ENCODE measurements at regions not wholly inside any gene's neighbourhood (a gene's known extent, or its start where the extent isn't known, plus 50 kb on each side); places are given as distances from the start of the nearest gene placed in this dataset.

DNA sequence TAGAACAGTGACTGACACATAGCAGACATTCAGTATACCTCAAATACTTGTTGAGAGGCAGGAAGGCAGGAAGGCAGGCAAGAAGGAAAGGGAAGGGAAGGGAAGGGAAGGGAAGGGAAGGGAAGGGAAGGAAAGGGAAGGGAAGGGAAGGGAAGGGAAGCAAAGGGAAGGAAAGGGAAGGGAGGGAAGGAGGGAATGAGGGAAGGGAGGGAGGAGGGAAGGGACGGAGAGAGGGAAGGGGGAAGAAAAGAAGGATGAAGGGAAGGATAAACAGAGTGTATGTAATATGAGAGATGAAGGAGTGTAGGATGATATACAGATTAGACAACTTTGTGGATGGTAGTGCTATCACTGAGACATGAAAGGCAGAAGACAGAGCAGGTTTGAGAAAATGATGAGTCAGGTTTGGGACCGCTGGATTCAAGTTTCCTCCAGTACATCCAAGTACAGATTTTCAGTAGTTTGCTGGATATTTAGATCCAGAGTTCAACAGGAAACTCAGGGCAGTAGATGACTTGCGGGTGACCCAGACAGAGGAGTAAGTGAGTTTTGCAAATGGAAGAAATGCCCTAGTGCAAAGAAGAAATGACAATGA, 85.9 kb downstream of the MAFB start:
- H3K4me3 ChIP-seq (ENCODE audit: insufficient read depth, low read length, poor library complexity, severe bottlenecking), result no peak overlapping the region
- no peaks in the 10 kb centered on the region for H4K20me1 ChIP-seq (ENCODE audit: low read depth, low read length)
- no peaks in the 10 kb centered on the region for H3K79me2 ChIP-seq (ENCODE audit: insufficient read depth, low read length)
- no peak overlapping the region for H2AFZ ChIP-seq (ENCODE audit: low read depth, low read length, severe bottlenecking)
- no peak overlapping the region for H3K27ac ChIP-seq (ENCODE audit: low read depth, low read length)
- H3K9ac ChIP-seq (ENCODE audit: low read length), result no peak overlapping the region
- H3K27me3 ChIP-seq (ENCODE audit: low read length), result no peaks in the 10 kb centered on the region
- TF ChIP-seq, protein P1, sequence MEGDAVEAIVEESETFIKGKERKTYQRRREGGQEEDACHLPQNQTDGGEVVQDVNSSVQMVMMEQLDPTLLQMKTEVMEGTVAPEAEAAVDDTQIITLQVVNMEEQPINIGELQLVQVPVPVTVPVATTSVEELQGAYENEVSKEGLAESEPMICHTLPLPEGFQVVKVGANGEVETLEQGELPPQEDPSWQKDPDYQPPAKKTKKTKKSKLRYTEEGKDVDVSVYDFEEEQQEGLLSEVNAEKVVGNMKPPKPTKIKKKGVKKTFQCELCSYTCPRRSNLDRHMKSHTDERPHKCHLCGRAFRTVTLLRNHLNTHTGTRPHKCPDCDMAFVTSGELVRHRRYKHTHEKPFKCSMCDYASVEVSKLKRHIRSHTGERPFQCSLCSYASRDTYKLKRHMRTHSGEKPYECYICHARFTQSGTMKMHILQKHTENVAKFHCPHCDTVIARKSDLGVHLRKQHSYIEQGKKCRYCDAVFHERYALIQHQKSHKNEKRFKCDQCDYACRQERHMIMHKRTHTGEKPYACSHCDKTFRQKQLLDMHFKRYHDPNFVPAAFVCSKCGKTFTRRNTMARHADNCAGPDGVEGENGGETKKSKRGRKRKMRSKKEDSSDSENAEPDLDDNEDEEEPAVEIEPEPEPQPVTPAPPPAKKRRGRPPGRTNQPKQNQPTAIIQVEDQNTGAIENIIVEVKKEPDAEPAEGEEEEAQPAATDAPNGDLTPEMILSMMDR (IDR thresholded peaks at IDR 0.05; ENCODE audit: insufficient read depth, low read length, poor library complexity, severe bottlenecking), result no peak
- no peaks in the 10 kb centered on the region for H3K36me3 ChIP-seq (ENCODE audit: low read length)
- H3K4me2 ChIP-seq (ENCODE audit: low read depth, low read length, poor library complexity, severe bottlenecking), result no peak overlapping the region
- H3K9me3 ChIP-seq (ENCODE audit: insufficient read depth, low read length), result no peaks in the 10 kb centered on the region
- no peaks in the 10 kb centered on the region for H3F3A ChIP-seq (ENCODE audit: insufficient read depth)
- no peaks in the 10 kb centered on the region for H3K9me2 ChIP-seq (replicated peaks; ENCODE audit: insufficient read depth, low read length)

DNA sequence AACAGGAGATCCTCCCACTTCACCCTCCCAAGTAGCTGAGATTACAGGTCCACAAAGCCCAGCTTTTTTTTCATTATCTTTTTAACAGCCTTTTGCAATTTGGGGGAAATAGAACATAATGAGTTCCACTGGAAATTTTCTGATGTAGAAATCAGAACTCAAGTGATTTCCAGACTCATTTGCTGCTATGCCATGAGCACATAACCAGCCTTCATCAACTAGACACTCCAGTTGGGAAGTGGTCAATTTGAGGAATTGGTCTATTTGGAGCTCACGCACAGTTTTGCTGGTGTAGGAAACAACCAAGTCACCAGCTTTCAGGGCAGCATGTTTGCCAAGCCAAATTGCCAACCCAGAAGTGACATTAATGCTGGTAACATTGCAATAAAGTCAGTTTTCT, 86.7 kb downstream of the MAFB start:
- TF ChIP-seq EZH2phosphoT487 (conservative IDR thresholded peaks at IDR 0.05; ENCODE audit: low read length), result no peak
- TF ChIP-seq, protein P1 (IDR thresholded peaks at IDR 0.05; ENCODE audit: insufficient read depth, low read length, poor library complexity, severe bottlenecking), result no peak

DNA sequence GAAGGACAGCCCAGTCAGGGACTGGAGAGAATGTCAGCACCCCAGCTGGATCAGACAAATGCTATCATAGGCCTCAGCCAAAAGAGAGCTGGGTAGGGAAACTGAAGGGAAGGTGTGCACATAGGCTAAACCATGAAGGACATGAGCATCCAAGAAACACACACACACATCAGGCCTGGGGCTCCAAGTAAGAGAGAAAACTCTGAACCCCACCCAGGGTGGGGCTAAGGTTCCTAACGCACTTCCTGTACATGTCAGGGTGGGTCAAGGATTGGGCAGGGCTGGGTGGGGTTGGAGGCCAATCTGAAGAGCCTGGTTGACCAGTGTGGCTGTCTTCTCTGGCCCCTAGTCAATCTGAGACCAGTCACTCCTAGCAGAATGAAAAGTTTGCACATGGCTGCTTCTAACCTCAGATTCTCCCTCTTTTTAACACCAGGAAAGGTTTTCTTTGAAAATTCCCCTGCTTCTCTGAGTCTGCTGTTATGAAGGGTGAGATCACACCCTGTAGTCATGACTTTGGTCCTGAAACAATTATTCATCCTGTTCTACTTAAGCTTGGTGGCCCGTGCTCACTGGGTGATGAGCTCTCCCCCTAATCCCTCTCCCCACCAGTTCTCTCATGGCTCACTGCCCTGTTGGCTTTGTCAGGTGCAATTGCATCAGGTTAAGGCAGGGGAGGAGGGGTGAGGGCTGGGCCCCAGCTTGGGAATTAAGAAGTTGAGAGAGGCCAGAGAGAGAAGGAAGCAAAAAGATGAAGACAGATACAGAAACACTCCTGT, 88.4 kb downstream of the MAFB start:
- H3K9ac ChIP-seq (ENCODE audit: low read length), result no peak overlapping the region
- H3K27me3 ChIP-seq (ENCODE audit: low read length), result no peaks in the 10 kb centered on the region
- TF ChIP-seq, protein P1 (IDR thresholded peaks at IDR 0.05; ENCODE audit: insufficient read depth, low read length, poor library complexity, severe bottlenecking), result no peak
- no peak for TF ChIP-seq EZH2phosphoT487 (conservative IDR thresholded peaks at IDR 0.05; ENCODE audit: low read length)
- no peaks in the 10 kb centered on the region for H3K9me2 ChIP-seq (replicated peaks; ENCODE audit: insufficient read depth, low read length)
- no peaks in the 10 kb centered on the region for H3K36me3 ChIP-seq (ENCODE audit: low read length)
- H3K27ac ChIP-seq (ENCODE audit: low read depth, low read length), result no peak overlapping the region
- H3F3A ChIP-seq (ENCODE audit: insufficient read depth), result no peaks in the 10 kb centered on the region
- H3K4me3 ChIP-seq (ENCODE audit: insufficient read depth, low read length, poor library complexity, severe bottlenecking), result no peak overlapping the region
- no peak overlapping the region for H3K4me2 ChIP-seq (ENCODE audit: low read depth, low read length, poor library complexity, severe bottlenecking)
- H3K9me3 ChIP-seq (ENCODE audit: insufficient read depth, low read length), result no peaks in the 10 kb centered on the region
- no peak overlapping the region for H2AFZ ChIP-seq (ENCODE audit: low read depth, low read length, severe bottlenecking)
- H3K79me2 ChIP-seq (ENCODE audit: insufficient read depth, low read length), result no peaks in the 10 kb centered on the region
- H4K20me1 ChIP-seq (ENCODE audit: low read depth, low read length), result no peaks in the 10 kb centered on the region

More for the DNA sequence above, 86.7 kb downstream of the MAFB start:
- no peak overlapping the region for H3K27ac ChIP-seq (ENCODE audit: low read depth, low read length)
- H3K4me2 ChIP-seq (ENCODE audit: low read depth, low read length, poor library complexity, severe bottlenecking), result no peak overlapping the region
- H3K9ac ChIP-seq (ENCODE audit: low read length), result no peak overlapping the region
- H2AFZ ChIP-seq (ENCODE audit: low read depth, low read length, severe bottlenecking), result no peak overlapping the region
- no peaks in the 10 kb centered on the region for H3K9me2 ChIP-seq (replicated peaks; ENCODE audit: insufficient read depth, low read length)
- H4K20me1 ChIP-seq (ENCODE audit: low read depth, low read length), result no peaks in the 10 kb centered on the region
- H3K36me3 ChIP-seq (ENCODE audit: low read length), result no peaks in the 10 kb centered on the region
- no peaks in the 10 kb centered on the region for H3K9me3 ChIP-seq (ENCODE audit: insufficient read depth, low read length)
- no peak overlapping the region for H3K4me3 ChIP-seq (ENCODE audit: insufficient read depth, low read length, poor library complexity, severe bottlenecking)
- no peaks in the 10 kb centered on the region for H3K79me2 ChIP-seq (ENCODE audit: insufficient read depth, low read length)
- no peaks in the 10 kb centered on the region for H3K27me3 ChIP-seq (ENCODE audit: low read length)
- H3F3A ChIP-seq (ENCODE audit: insufficient read depth), result no peaks in the 10 kb centered on the region

All from SU-DHL-6 (cell line).